SIG-M5 treated with dmso at 0.1 percent for 504 hours (cell line): ENCODE measurements at regions not wholly inside any gene's neighbourhood (a gene's known extent, or its start where the extent isn't known, plus 50 kb on each side); places are given as distances from the start of the nearest gene placed in this dataset.

ENCODE experiments used
- DNase-seq: peaks from one replicate; lab custom pipeline; 2025; ENCODE audit not compliant: unreplicated experiment; lab: John Stamatoyannopoulos, UW

- no peak for DNase-seq
These were observed 433.0 kb downstream of the PTPRU start for GRCh38 chr1:29669158-29669871.

GRCh38 chr1:29668551-29669157, 432.3 kb downstream of the PTPRU start:
- DNase-seq: no peak

DNA sequence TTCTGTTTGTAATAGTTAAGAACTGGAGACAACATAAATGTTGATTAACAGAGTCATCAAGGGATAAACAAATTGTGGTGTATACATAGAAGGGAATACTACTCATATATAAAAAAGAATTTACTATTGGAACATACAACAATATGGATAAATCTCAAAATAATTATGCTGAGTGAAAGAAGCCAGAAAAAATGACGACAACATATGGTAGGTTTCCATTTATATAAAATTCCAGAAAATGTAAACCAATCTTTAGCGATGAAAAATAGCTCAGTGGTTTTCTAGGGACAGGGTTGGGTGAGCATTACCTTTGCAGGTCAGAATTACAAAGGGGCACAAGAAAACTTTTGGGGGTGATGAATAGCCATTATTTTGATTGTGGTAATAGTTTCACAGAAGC, 431.6 kb downstream of the PTPRU start:
- DNase-seq: no peak

DNA sequence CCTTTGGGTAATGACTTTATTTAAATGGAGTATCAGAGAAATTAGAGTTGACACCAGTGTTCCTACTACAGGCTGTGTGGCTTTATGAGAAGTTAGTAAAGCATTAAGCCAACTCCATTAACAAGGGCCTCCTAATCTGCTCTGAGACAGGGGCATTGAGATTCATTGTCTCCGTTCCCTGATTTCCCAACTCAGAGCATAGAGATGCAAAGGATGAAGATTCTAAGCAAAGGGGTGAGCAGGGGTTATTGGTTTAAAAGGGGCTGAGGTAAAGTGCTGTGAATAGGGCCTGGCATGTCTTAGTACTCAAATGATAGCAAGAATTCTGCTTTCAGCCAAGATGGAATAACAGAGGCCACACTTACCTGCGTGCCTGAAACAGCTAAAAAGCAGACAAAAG, 428.4 kb downstream of the PTPRU start:
- DNase-seq: no peak

- DNase-seq: no peak
These were observed 422.4 kb downstream of the PTPRU start for GRCh38 chr1:29658688-29659087.

- DNase-seq: no peak
These were observed 421.5 kb downstream of the PTPRU start for GRCh38 chr1:29657816-29658215.

GRCh38 chr1:29655945-29656850, 419.9 kb downstream of the PTPRU start:
- no peak for DNase-seq

- DNase-seq: no peak
These were observed 418.8 kb downstream of the PTPRU start for GRCh38 chr1:29655145-29655544.

- no peak for DNase-seq
These were observed 417.6 kb downstream of the PTPRU start for GRCh38 chr1:29653886-29654450.

DNA sequence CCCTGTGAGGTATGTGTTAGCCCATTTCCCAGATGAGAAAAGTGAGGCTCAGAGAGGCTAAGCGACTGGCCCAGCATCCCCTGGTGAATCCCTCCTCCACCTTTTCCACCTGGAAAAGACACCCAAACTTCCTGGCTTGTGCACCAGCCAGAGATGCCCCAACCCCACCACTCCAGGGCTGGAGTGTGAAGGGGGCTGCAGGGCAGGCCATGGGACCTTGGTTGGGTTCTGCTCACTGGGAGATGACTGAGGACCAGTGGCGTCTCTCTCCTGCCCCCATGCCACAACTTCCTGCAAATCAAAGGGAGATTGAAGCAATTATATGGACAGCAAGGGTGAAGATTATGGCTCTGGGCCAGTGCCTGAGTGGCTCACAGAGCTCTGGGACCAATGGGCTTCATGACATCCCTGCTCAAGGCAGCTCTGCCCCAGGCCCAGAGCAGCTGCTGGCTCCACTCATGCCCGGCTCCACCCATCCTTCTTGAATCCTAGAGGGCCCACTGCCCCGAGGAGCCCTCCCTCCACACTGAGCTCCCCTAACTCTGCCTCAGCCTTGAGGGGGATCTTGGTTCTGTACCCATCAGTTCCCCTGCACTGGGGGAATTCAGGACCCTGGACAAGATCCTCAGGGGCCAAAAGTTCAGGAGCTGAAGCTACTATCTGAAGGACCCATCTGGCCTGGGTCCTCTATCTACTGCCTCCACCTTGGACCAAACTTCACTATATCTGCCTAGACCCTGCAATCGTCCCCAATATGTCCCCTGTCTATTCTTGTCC, 416.9 kb downstream of the PTPRU start:
- no peak for DNase-seq

GRCh38 chr1:29651684-29652665, 415.7 kb downstream of the PTPRU start:
- no peak for DNase-seq

- no peak for DNase-seq
These were observed 414.9 kb downstream of the PTPRU start for GRCh38 chr1:29651246-29651645.

GRCh38 chr1:29650476-29650875, 414.2 kb downstream of the PTPRU start:
- DNase-seq: no peak

GRCh38 chr1:29650041-29650400, 413.7 kb downstream of the PTPRU start:
- no peak for DNase-seq

GRCh38 chr1:29649189-29650040, 413.1 kb downstream of the PTPRU start:
- DNase-seq: no peak

DNA sequence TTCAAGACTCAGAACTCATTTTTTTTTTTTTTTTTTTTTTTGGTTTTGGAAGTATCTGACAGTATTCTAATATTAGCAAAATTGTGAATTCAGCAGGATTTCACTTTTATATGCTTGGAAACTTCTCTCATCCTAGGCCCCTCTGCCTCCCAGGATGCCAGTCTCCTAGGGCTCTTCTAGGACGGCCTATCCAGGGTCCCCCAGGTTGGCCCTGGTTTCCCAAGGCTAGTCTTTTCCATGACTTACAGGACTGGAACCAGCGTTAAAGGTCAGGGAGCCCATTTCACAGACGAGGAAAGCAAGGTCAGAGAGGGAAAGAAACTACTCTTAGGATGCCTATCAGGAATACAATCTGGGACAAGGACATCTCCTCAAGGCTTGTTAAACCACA, 412.5 kb downstream of the PTPRU start:
- DNase-seq: no peak

- no peak for DNase-seq
These were observed 411.7 kb downstream of the PTPRU start for GRCh38 chr1:29648026-29648425.

DNA sequence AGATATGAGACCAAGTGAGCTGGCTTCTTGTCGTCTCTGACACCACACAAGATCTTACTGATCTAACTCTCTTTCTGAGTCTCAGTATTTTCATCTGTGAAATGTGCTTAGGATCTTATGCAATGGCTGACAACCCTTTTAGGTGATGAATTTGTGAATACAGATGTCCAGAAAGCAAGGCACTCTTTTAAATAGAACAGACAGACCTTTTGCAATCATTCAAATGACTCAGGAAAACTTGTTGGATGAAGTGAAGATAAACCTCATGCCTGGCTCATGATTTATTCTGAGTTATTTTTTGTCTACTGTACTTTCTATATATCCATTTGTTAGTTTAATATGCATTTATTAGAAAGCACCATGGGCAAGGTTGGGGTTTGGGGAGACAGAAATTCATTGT, 411.3 kb downstream of the PTPRU start:
- DNase-seq: no peak
